ENCODE measurements at regions not wholly inside any gene's neighbourhood (a gene's known extent, or its start where the extent isn't known, plus 50 kb on each side); places are given as distances from the start of the nearest gene placed in this dataset.

GRCh38 chr4:162977788-162978187 lies 188.9 kb downstream of the NAF1 start:
- TF ChIP-seq CTCF (IDR thresholded peaks at IDR 0.05) (no peak), POLR2A (IDR thresholded peaks at IDR 0.05) (no peak)
